ENCODE measurements at regions not wholly inside any gene's neighbourhood (a gene's known extent, or its start where the extent isn't known, plus 50 kb on each side); places are given as distances from the start of the nearest gene placed in this dataset.

DNA sequence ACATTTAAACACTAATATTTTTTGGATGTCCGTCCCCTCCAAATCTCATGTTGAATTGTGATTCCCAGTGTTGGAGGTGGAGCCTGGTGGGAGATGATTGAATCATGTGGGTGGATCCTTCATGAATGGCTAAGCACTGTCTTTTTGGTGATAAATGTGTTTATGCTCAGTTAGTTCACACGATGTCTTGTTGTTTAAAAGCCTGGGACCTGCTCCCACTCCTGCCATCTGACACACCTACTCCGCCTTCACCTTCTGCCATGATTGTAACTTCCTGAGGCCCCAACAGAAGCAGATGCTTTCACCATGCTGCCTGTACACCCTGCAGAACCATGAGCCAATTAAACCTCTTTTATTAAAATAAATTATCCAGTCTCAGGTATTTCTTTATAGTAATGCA, 114.7 kb downstream of the TNFAIP3 start:
- Histone ChIP-seq H3K27ac (replicated peaks; ENCODE audit: low read length) (no peak overlapping the region), H3K14ac (ENCODE audit: low read length) (no peak overlapping the region), H3K4me3 (ENCODE audit: low read length in 2 of 2) (no peak overlapping the region), H4K91ac (ENCODE audit: low read depth, low read length, poor library complexity) (no peak overlapping the region), H3K4me2 (ENCODE audit: insufficient read depth, low read length, poor library complexity, severe bottlenecking) (no peak overlapping the region), H4K8ac (ENCODE audit: low read depth, low read length) (no peak overlapping the region), H3K36me3 (replicated peaks in 1 of 2; ENCODE audit: control insufficient read depth in 2 of 2, insufficient read depth in 2 of 2, low read length in 2 of 2) (no peaks in the 10 kb centered on the region), H3K4ac (ENCODE audit: low read length) (no peak overlapping the region), H2AFZ (ENCODE audit: low read length) (no peak overlapping the region), H3K27me3 (ENCODE audit: control insufficient read depth in 3 of 3, insufficient read depth in 3 of 3, low read depth in 1 of 3, low read length in 3 of 3) (no peaks in the 10 kb centered on the region), H2BK15ac (ENCODE audit: low read length) (no peak overlapping the region), H2BK12ac (ENCODE audit: low read length) (no peak overlapping the region), H2BK5ac (ENCODE audit: low read length) (no peak overlapping the region), H3K79me1 (ENCODE audit: low read depth, low read length) (no peaks in the 10 kb centered on the region), H3K4me1 (ENCODE audit: control insufficient read depth in 2 of 2, insufficient read depth in 1 of 2, low read depth in 1 of 2, low read length in 2 of 2) (no peaks in the 10 kb centered on the region), H3K9ac (ENCODE audit: low read depth, low read length, poor library complexity) (no peak overlapping the region), H2AK5ac (ENCODE audit: low read depth, low read length) (no peak overlapping the region), H3K9me3 (replicated peaks in 1 of 2; ENCODE audit: control insufficient read depth in 2 of 2, insufficient read depth in 1 of 2, low read depth in 1 of 2, low read length in 2 of 2) (no peaks in the 10 kb centered on the region), H3K18ac (ENCODE audit: low read length) (no peak overlapping the region), H3K23ac (ENCODE audit: low read depth, low read length, poor library complexity) (no peak overlapping the region), H2BK120ac (ENCODE audit: low read depth, low read length) (no peak overlapping the region)
- no CpG with 5 or more reads among the region's 3 CpGs for WGBS, 2 donors (ENCODE audit: extremely low coverage in 2 of 2, insufficient read length in 2 of 2, insufficient replicate concordance in 1 of 2)
- DNase-seq (ENCODE audit: low spot score): no peak

DNA sequence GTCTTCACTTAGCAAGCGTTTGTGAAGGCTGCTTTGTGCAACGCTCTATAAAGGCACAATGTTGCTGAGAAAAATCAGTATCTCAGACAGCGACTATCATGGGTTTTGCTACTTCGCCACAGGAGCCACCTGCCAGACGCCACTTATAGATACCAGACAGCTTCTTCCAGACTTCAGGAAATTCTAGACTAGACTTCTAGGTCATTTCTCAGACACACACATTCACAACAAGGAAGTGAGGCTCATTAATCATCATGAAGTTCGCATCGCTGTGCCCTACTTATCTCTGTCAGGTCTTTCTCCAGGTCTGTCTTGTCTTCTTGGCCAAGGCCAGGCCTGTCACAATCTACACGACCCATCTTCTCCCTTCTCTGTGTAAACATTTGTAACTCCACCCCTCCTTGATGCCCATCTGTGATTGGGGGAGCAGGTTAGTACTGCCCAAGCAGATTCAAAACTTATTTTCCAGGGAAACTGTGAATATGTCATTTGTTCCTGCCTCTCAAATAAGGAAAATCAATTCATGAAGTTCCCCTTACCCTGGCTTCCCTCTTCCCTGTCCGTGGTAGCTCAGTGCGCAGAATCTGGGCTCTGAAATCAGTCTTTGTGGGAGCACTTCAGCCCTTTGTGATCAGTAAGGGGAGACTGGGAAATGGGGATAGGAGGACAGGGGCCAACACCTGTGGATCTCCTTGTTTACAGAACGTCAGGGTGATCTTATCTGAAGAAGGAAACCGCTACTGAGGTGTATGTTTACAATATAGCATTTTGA, 115.5 kb downstream of the TNFAIP3 start:
- Histone ChIP-seq H2BK120ac (ENCODE audit: low read depth, low read length) (no peak overlapping the region), H3K23ac (ENCODE audit: low read depth, low read length, poor library complexity) (no peak overlapping the region), H2BK12ac (ENCODE audit: low read length) (no peak overlapping the region), H3K4me3 (ENCODE audit: low read length in 2 of 2) (no peak overlapping the region), H3K4me1 (ENCODE audit: control insufficient read depth in 2 of 2, insufficient read depth in 1 of 2, low read depth in 1 of 2, low read length in 2 of 2) (no peaks in the 10 kb centered on the region), H3K14ac (ENCODE audit: low read length) (no peak overlapping the region), H3K27me3 (ENCODE audit: control insufficient read depth in 3 of 3, insufficient read depth in 3 of 3, low read depth in 1 of 3, low read length in 3 of 3) (no peaks in the 10 kb centered on the region), H2AFZ (ENCODE audit: low read length) (no peak overlapping the region), H2AK5ac (ENCODE audit: low read depth, low read length) (no peak overlapping the region), H4K91ac (ENCODE audit: low read depth, low read length, poor library complexity) (no peak overlapping the region), H3K36me3 (replicated peaks in 1 of 2; ENCODE audit: control insufficient read depth in 2 of 2, insufficient read depth in 2 of 2, low read length in 2 of 2) (no peaks in the 10 kb centered on the region), H3K4ac (ENCODE audit: low read length) (no peak overlapping the region), H2BK5ac (ENCODE audit: low read length) (no peak overlapping the region), H3K79me1 (ENCODE audit: low read depth, low read length) (no peaks in the 10 kb centered on the region), H3K9ac (ENCODE audit: low read depth, low read length, poor library complexity) (no peak overlapping the region), H4K8ac (ENCODE audit: low read depth, low read length) (no peak overlapping the region), H3K9me3 (replicated peaks in 1 of 2; ENCODE audit: control insufficient read depth in 2 of 2, insufficient read depth in 1 of 2, low read depth in 1 of 2, low read length in 2 of 2) (no peaks in the 10 kb centered on the region), H2BK15ac (ENCODE audit: low read length) (no peak overlapping the region), H3K18ac (ENCODE audit: low read length) (no peak overlapping the region), H3K4me2 (ENCODE audit: insufficient read depth, low read length, poor library complexity, severe bottlenecking) (no peak overlapping the region), H3K27ac (replicated peaks; ENCODE audit: low read length) (no peak overlapping the region)
- WGBS, 2 donors (ENCODE audit: extremely low coverage in 2 of 2, insufficient read length in 2 of 2, insufficient replicate concordance in 1 of 2): no CpG with 5 or more reads among the region's 12 CpGs
- no peak for DNase-seq (ENCODE audit: low spot score)

DNA sequence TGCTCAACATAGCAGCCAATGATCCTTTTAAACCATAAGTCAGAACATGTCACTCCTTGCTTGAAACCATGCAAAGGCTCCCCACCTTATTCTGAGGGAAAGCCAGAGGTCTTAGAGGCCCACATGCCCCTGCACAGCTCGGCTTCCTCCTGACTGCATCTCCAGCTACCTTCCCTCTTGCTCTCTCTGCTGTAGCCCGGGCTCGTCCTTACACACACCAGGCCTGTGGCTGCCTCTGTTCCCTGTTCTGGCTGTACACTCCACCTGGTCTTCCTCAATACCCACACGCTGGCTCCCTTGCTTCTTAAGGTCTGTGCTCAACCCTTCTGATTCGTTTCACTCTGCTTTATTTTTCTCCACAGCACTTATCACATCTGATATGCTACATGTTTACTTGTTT, 116.2 kb downstream of the TNFAIP3 start:
- no peak overlapping the region for H3K4me2 ChIP-seq (ENCODE audit: insufficient read depth, low read length, poor library complexity, severe bottlenecking)
- no peak overlapping the region for H4K8ac ChIP-seq (ENCODE audit: low read depth, low read length)
- H2BK12ac ChIP-seq (ENCODE audit: low read length): no peak overlapping the region
- H3K79me1 ChIP-seq (ENCODE audit: low read depth, low read length): no peaks in the 10 kb centered on the region
- H2BK5ac ChIP-seq (ENCODE audit: low read length): no peak overlapping the region
- H3K27ac ChIP-seq (replicated peaks; ENCODE audit: low read length): no peak overlapping the region
- H4K91ac ChIP-seq (ENCODE audit: low read depth, low read length, poor library complexity): no peak overlapping the region
- H3K4ac ChIP-seq (ENCODE audit: low read length): no peak overlapping the region
- no peak overlapping the region for H2BK120ac ChIP-seq (ENCODE audit: low read depth, low read length)
- H3K4me3 ChIP-seq (ENCODE audit: low read length in 2 of 2): no peak overlapping the region
- H2AFZ ChIP-seq (ENCODE audit: low read length): no peak overlapping the region
- no peak overlapping the region for H2AK5ac ChIP-seq (ENCODE audit: low read depth, low read length)
- H3K9me3 ChIP-seq (replicated peaks in 1 of 2; ENCODE audit: control insufficient read depth in 2 of 2, insufficient read depth in 1 of 2, low read depth in 1 of 2, low read length in 2 of 2): no peaks in the 10 kb centered on the region
- no CpG with 5 or more reads among the region's 5 CpGs for WGBS, 2 donors (ENCODE audit: extremely low coverage in 2 of 2, insufficient read length in 2 of 2, insufficient replicate concordance in 1 of 2)
- H3K18ac ChIP-seq (ENCODE audit: low read length): peak overlapping the region; percentile 42
- no peak for DNase-seq (ENCODE audit: low spot score)
- H3K14ac ChIP-seq (ENCODE audit: low read length): peak overlapping the region; percentile 64
- peak overlapping the region; percentile 75 for H3K23ac ChIP-seq (ENCODE audit: low read depth, low read length, poor library complexity)
- no peak overlapping the region for H3K9ac ChIP-seq (ENCODE audit: low read depth, low read length, poor library complexity)
- H3K36me3 ChIP-seq (replicated peaks in 1 of 2; ENCODE audit: control insufficient read depth in 2 of 2, insufficient read depth in 2 of 2, low read length in 2 of 2): no peaks in the 10 kb centered on the region
- no peaks in the 10 kb centered on the region for H3K27me3 ChIP-seq (ENCODE audit: control insufficient read depth in 3 of 3, insufficient read depth in 3 of 3, low read depth in 1 of 3, low read length in 3 of 3)
- H3K4me1 ChIP-seq (ENCODE audit: control insufficient read depth in 2 of 2, insufficient read depth in 1 of 2, low read depth in 1 of 2, low read length in 2 of 2): no peaks in the 10 kb centered on the region
- H2BK15ac ChIP-seq (ENCODE audit: low read length): no peak overlapping the region

DNA sequence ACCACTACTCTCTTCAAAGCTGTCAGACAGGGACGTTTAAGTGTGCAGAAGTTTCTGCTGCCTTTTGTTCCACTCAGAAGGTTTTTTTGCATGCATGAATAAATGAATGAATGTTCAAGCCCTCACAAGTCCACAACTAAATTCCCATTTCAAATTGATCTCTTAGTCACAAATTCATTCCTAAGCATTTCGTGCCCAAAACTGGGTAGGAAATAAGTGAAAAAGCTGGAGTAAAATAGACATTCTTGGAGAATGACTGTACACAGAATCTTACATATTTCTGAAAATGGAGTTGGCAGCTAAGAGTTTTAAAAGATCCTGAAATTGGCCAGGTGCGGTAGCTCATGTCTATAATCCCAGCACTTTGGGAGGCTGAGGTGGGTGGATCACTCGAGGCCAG, 117.6 kb downstream of the PERP start:
- Histone ChIP-seq H2BK5ac (ENCODE audit: low read length) (no peak overlapping the region), H4K8ac (ENCODE audit: low read depth, low read length) (no peak overlapping the region), H3K79me1 (ENCODE audit: low read depth, low read length) (no peaks in the 10 kb centered on the region), H2BK120ac (ENCODE audit: low read depth, low read length) (no peak overlapping the region), H3K4ac (ENCODE audit: low read length) (no peak overlapping the region), H3K14ac (ENCODE audit: low read length) (no peak overlapping the region), H3K4me1 (ENCODE audit: control insufficient read depth in 2 of 2, insufficient read depth in 1 of 2, low read depth in 1 of 2, low read length in 2 of 2) (no peaks in the 10 kb centered on the region), H3K4me2 (ENCODE audit: insufficient read depth, low read length, poor library complexity, severe bottlenecking) (no peak overlapping the region), H3K4me3 (ENCODE audit: low read length in 2 of 2) (no peak overlapping the region), H3K9me3 (replicated peaks in 1 of 2; ENCODE audit: control insufficient read depth in 2 of 2, insufficient read depth in 1 of 2, low read depth in 1 of 2, low read length in 2 of 2) (no peaks in the 10 kb centered on the region), H3K36me3 (replicated peaks in 1 of 2; ENCODE audit: control insufficient read depth in 2 of 2, insufficient read depth in 2 of 2, low read length in 2 of 2) (no peaks in the 10 kb centered on the region), H3K27me3 (ENCODE audit: control insufficient read depth in 3 of 3, insufficient read depth in 3 of 3, low read depth in 1 of 3, low read length in 3 of 3) (no peaks in the 10 kb centered on the region), H2BK12ac (ENCODE audit: low read length) (no peak overlapping the region), H3K18ac (ENCODE audit: low read length) (no peak overlapping the region), H2AFZ (ENCODE audit: low read length) (no peak overlapping the region), H3K27ac (replicated peaks; ENCODE audit: low read length) (no peak overlapping the region), H2AK5ac (ENCODE audit: low read depth, low read length) (no peak overlapping the region), H2BK15ac (ENCODE audit: low read length) (no peak overlapping the region), H4K91ac (ENCODE audit: low read depth, low read length, poor library complexity) (no peak overlapping the region), H3K9ac (ENCODE audit: low read depth, low read length, poor library complexity) (no peak overlapping the region), H3K23ac (ENCODE audit: low read depth, low read length, poor library complexity) (no peak overlapping the region)
- no peak for DNase-seq (ENCODE audit: low spot score)
- WGBS, 2 donors (ENCODE audit: extremely low coverage in 2 of 2, insufficient read length in 2 of 2, insufficient replicate concordance in 1 of 2): no CpG with 5 or more reads among the region's 4 CpGs
